ENCODE measurements at regions not wholly inside any gene's neighbourhood (a gene's known extent, or its start where the extent isn't known, plus 50 kb on each side); places are given as distances from the start of the nearest gene placed in this dataset.

GRCh38 chr13:109569958-109570711 is 216.2 kb downstream of the IRS2 start:
- no peak for TF ChIP-seq CTCF (IDR thresholded peaks at IDR 0.05; ENCODE audit: insufficient read depth, low read depth, low read length)
- no peak for TF ChIP-seq EZH2 (IDR thresholded peaks at IDR 0.05; ENCODE audit: insufficient read depth, low read length)
